Gastroesophageal sphincter (tissue), 3 donors: ENCODE measurements at regions not wholly inside any gene's neighbourhood (a gene's known extent, or its start where the extent isn't known, plus 50 kb on each side); places are given as distances from the start of the nearest gene placed in this dataset.

ENCODE experiments used
- EP300 ChIP-seq: sonication (generic); formaldehyde crosslinking; IDR thresholded peaks from one replicate; pipeline ENCODE4 v1.6.1; 2017; ENCODE audit warnings: antibody characterized with exemption, mild to moderate bottlenecking
- POLR2A ChIP-seq, 2 donors: fragments of 450-650 bp; IDR thresholded peaks; one replicate each; pipeline ENCODE4 v1.6.1; 2017; ENCODE audit warnings: antibody characterized with exemption in 2 of 2, mild to moderate bottlenecking in 2 of 2, moderate library complexity in 1 of 2
- TF ChIP-seq, protein P1 (sequence below), 4 experiments: fragments of 200-600 bp in 2 of 4; fragments of 450-650 bp in 2 of 4; sonication (generic) in 1 of 4; IDR thresholded peaks; one replicate each; pipeline ENCODE4 v1.5.1; 2017 to 2019; ENCODE audit warnings: antibody characterized with exemption in 4 of 4, mild to moderate bottlenecking in 2 of 4, moderate library complexity in 2 of 4

DNA sequence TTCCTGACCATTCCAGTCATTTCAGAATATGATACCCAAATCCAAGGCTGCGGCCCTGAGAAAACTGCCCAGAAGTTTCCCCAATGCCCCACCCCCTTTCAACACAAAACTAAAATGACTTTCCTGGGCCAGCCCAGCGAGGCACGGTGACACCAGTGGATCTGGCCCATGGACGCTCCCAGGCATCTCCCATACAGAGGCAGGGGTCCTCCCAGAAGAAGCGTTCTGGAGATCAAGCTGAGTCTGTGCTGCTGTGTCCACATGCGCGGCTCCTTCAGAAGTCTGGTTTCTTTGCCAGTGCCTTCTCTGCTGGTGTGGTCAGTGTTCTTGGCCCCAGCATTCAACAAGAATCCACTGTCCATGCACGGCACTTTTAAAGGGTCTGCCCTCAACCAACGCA, 228.2 kb upstream of the SFSWAP start:
- TF ChIP-seq, protein P1, sequence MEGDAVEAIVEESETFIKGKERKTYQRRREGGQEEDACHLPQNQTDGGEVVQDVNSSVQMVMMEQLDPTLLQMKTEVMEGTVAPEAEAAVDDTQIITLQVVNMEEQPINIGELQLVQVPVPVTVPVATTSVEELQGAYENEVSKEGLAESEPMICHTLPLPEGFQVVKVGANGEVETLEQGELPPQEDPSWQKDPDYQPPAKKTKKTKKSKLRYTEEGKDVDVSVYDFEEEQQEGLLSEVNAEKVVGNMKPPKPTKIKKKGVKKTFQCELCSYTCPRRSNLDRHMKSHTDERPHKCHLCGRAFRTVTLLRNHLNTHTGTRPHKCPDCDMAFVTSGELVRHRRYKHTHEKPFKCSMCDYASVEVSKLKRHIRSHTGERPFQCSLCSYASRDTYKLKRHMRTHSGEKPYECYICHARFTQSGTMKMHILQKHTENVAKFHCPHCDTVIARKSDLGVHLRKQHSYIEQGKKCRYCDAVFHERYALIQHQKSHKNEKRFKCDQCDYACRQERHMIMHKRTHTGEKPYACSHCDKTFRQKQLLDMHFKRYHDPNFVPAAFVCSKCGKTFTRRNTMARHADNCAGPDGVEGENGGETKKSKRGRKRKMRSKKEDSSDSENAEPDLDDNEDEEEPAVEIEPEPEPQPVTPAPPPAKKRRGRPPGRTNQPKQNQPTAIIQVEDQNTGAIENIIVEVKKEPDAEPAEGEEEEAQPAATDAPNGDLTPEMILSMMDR (IDR thresholded peaks at IDR 0.05), result no peak
- TF ChIP-seq POLR2A (IDR thresholded peaks at IDR 0.05) (no peak), EP300 (no peak)
